Neural progenitor cell (in vitro differentiated cells): ENCODE measurements at regions not wholly inside any gene's neighbourhood (a gene's known extent, or its start where the extent isn't known, plus 50 kb on each side); places are given as distances from the start of the nearest gene placed in this dataset.
"Not testable (repeated sequence)": the region's sequence is repeated elsewhere in the genome, so short reads cannot be mapped to it uniquely, and the experiment has no call there.

Source experiments
- DNase-seq: peaks from one replicate; pipeline ENCODE4 v3.0.0-alpha.2; 2016; ENCODE audit warnings: low spot score
- H2AFZ ChIP-seq: fragments of 200-600 bp; sonication (generic); replicated peaks from 2 replicates; pipeline ENCODE4 v1.6.1; 2016; ENCODE audit warnings: antibody characterized with exemption
- H3F3A ChIP-seq: fragments of 200-600 bp; sonication (generic); 2 replicates; pipeline ENCODE4 v1.6.1; 2016; ENCODE audit warnings: antibody characterized with exemption, low read depth
- H3K27ac ChIP-seq: fragments of 200-600 bp; sonication (generic); 2 replicates; pipeline ENCODE4 v1.5.1; 2016; ENCODE audit warnings: mild to moderate bottlenecking
- H3K27me3 ChIP-seq: fragments of 200-600 bp; sonication (generic); 2 replicates; pipeline ENCODE4 v1.6.1; 2016; ENCODE audit warnings: mild to moderate bottlenecking, moderate library complexity
- H3K36me3 ChIP-seq: fragments of 200-600 bp; sonication (generic); 2 replicates; pipeline ENCODE4 v1.5.1; 2016
- H3K4me1 ChIP-seq: fragments of 200-600 bp; sonication (generic); 2 replicates; pipeline ENCODE4 v1.6.1; 2016; ENCODE audit warnings: mixed run types
- H3K4me2 ChIP-seq: fragments of 200-600 bp; sonication (generic); 2 replicates; pipeline ENCODE4 v1.6.1; 2016
- H3K4me3 ChIP-seq: fragments of 200-600 bp; sonication (generic); 2 replicates; pipeline ENCODE4 v1.5.1; 2016
- H3K79me2 ChIP-seq: fragments of 200-600 bp; sonication (generic); 2 replicates; pipeline ENCODE4 v1.6.1; 2016; ENCODE audit warnings: low read depth
- H3K9ac ChIP-seq: fragments of 200-600 bp; sonication (generic); 2 replicates; pipeline ENCODE4 v1.6.1; 2016
- H3K9me3 ChIP-seq: fragments of 200-600 bp; sonication (generic); 2 replicates; pipeline ENCODE4 v1.5.1; 2016; ENCODE audit warnings: low read depth
- H4K20me1 ChIP-seq: fragments of 200-600 bp; sonication (generic); 2 replicates; pipeline ENCODE4 v1.6.1; 2016; ENCODE audit warnings: low read depth
- H3K27ac Mint-ChIP-seq: 3 replicates; pipeline ENCODE4 v1.8.0; 2021; ENCODE audit warnings: mixed read lengths
- H3K27me3 Mint-ChIP-seq: 2 replicates; pipeline ENCODE4 v1.8.0; 2022; ENCODE audit warnings: low read depth, mild to moderate bottlenecking, inconsistent platforms, moderate library complexity, mixed read lengths; ENCODE audit not compliant: insufficient read depth
- H3K36me3 Mint-ChIP-seq: 3 replicates; pipeline ENCODE4 v1.8.0; 2021; ENCODE audit warnings: mixed read lengths
- H3K4me1 Mint-ChIP-seq: 3 replicates; pipeline ENCODE4 v1.8.0; 2021; ENCODE audit warnings: mixed read lengths
- H3K4me3 Mint-ChIP-seq: 3 replicates; pipeline ENCODE4 v1.8.0; 2021; ENCODE audit warnings: mild to moderate bottlenecking, moderate library complexity, mixed read lengths
- H3K9me3 Mint-ChIP-seq: 3 replicates; pipeline ENCODE4 v1.8.0; 2020; ENCODE audit warnings: mixed read lengths
- EZH2 ChIP-seq: fragments of 200-600 bp; sonication (generic); IDR thresholded peaks from 2 replicates; pipeline ENCODE4 v1.6.1; 2017; ENCODE audit warnings: antibody characterized with exemption, mild to moderate bottlenecking, moderate library complexity
- EZH2phosphoT487 ChIP-seq: fragments of 200-600 bp; sonication (generic); IDR thresholded peaks from 2 replicates; pipeline ENCODE4 v1.6.1; 2017; ENCODE audit warnings: antibody characterized with exemption
- TF ChIP-seq, protein P1 (sequence below): fragments of 200-600 bp; sonication (generic); IDR thresholded peaks from 2 replicates; pipeline ENCODE4 v1.5.1; 2017; ENCODE audit warnings: antibody characterized with exemption, mild to moderate bottlenecking

DNA sequence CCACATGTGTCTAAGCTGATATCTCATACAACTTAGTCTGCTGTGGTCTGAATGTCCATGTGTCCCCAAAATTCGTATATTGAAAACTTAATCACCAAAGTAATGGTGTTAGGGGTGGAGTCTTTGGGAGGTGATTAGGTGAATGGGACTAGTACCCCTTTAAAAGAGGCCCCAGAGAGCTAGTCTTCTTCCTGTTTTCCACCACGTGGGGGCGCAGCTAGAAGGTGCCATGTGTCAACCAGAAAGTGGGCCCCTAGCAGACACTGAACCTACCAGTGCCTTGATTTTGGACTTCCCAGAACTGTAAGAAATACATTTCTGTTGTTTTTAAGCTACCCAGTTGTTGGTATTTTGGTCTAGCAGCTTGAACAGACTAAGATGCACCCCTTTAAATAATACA, 86.6 kb downstream of the ASB1 start:
- Histone ChIP-seq H4K20me1 (no peaks in the 10 kb centered on the region), H3K27ac (no peak overlapping the region), H3K9ac (no peak overlapping the region), H3K9me3 (no peaks in the 10 kb centered on the region), H3K79me2 (no peaks in the 10 kb centered on the region), H3K36me3 (no peaks in the 10 kb centered on the region), H3K4me2 (no peak overlapping the region), H3K4me1 (peaks cover 29% of the 10 kb centered on the region), H3K27me3 (no peaks in the 10 kb centered on the region), H2AFZ (no peak overlapping the region), H3K4me3 (no peak overlapping the region), H3F3A (peaks cover 26% of the 10 kb centered on the region)
- H3K9me3 Mint-ChIP-seq = peaks cover 18% of the 10 kb centered on the region
- peaks cover 20% of the 10 kb centered on the region for H3K4me1 Mint-ChIP-seq
- peaks cover 3% of the 10 kb centered on the region for H3K36me3 Mint-ChIP-seq
- no peak overlapping the region for H3K4me3 Mint-ChIP-seq
- DNase-seq = peak; percentile 59
- peaks cover 6% of the 10 kb centered on the region for H3K27me3 Mint-ChIP-seq
- H3K27ac Mint-ChIP-seq = no peak overlapping the region
- TF ChIP-seq EZH2phosphoT487 (no peak), EZH2 (no peak)
- TF ChIP-seq, protein P1, sequence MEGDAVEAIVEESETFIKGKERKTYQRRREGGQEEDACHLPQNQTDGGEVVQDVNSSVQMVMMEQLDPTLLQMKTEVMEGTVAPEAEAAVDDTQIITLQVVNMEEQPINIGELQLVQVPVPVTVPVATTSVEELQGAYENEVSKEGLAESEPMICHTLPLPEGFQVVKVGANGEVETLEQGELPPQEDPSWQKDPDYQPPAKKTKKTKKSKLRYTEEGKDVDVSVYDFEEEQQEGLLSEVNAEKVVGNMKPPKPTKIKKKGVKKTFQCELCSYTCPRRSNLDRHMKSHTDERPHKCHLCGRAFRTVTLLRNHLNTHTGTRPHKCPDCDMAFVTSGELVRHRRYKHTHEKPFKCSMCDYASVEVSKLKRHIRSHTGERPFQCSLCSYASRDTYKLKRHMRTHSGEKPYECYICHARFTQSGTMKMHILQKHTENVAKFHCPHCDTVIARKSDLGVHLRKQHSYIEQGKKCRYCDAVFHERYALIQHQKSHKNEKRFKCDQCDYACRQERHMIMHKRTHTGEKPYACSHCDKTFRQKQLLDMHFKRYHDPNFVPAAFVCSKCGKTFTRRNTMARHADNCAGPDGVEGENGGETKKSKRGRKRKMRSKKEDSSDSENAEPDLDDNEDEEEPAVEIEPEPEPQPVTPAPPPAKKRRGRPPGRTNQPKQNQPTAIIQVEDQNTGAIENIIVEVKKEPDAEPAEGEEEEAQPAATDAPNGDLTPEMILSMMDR = peak; percentile 72

DNA sequence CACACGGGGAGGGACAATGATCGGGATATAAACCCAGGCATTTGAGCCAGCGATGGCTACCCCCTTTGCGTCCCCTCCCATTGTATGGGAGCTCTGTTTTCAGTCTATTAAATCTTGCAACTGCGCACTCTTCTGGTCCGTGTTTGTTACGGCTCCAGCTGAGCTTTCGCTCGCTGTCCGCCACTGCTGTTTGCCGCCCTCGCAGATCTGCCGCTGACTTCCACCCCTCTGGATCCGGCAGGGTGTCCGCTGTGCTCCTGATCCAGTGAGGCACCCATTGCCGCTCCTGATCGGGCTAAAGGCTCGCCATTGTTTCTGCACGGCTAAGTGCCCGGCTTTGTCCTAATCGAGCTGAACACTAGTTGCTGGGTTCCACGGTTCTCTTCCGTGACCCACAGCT, 87.3 kb downstream of the ASB1 start:
- not testable (repeated sequence) for H3K36me3 ChIP-seq, H3K27me3 Mint-ChIP-seq, H3K9me3 ChIP-seq, H3K27ac ChIP-seq, H3K27ac Mint-ChIP-seq, H3K79me2 ChIP-seq, H3K27me3 ChIP-seq, H3K4me2 ChIP-seq, DNase-seq, H4K20me1 ChIP-seq, H3K9ac ChIP-seq, H3K4me3 Mint-ChIP-seq, H2AFZ ChIP-seq, H3K36me3 Mint-ChIP-seq, H3K4me3 ChIP-seq
- H3K4me1 ChIP-seq = peaks cover 22% of the 10 kb centered on the region
- Mint-ChIP-seq H3K9me3 (peaks cover 20% of the 10 kb centered on the region), H3K4me1 (peaks cover 14% of the 10 kb centered on the region)
- H3F3A ChIP-seq = peaks cover 19% of the 10 kb centered on the region

DNA sequence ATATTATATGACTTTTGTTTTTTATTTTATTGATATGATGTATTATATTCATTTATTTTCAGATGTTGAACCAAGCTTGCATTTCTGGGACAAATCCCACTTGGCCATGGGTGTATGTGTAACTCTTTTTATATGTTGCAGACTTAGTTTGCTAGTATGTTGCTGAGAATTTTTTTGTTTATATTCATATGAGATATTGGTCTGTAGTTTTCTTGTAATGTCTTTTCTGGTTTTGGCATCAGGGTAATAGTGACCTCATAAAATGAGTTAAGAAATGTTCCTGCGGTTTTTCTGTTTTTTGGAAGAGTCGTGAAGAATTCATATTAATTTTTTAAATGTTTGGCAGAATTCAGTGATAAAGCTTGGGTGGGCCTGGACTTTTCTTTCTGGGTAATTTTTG, 88.7 kb downstream of the ASB1 start:
- Histone ChIP-seq H4K20me1 (no peaks in the 10 kb centered on the region), H3K27me3 (no peaks in the 10 kb centered on the region), H3K4me3 (no peak overlapping the region), H3K9me3 (no peaks in the 10 kb centered on the region), H3K79me2 (no peaks in the 10 kb centered on the region), H3K9ac (no peak overlapping the region), H3F3A (peaks cover 5% of the 10 kb centered on the region), H2AFZ (no peak overlapping the region), H3K36me3 (no peaks in the 10 kb centered on the region), H3K4me2 (no peak overlapping the region), H3K4me1 (peaks cover 11% of the 10 kb centered on the region), H3K27ac (no peak overlapping the region)
- H3K4me3 Mint-ChIP-seq = no peak overlapping the region
- no peak for DNase-seq
- peaks cover 20% of the 10 kb centered on the region for H3K9me3 Mint-ChIP-seq
- peaks cover 3% of the 10 kb centered on the region for H3K4me1 Mint-ChIP-seq
- H3K36me3 Mint-ChIP-seq = peaks cover 5% of the 10 kb centered on the region
- H3K27ac Mint-ChIP-seq = no peak overlapping the region
- no peaks in the 10 kb centered on the region for H3K27me3 Mint-ChIP-seq
- TF ChIP-seq, protein P1 = no peak
- TF ChIP-seq EZH2 = no peak
- TF ChIP-seq EZH2phosphoT487 = no peak

DNA sequence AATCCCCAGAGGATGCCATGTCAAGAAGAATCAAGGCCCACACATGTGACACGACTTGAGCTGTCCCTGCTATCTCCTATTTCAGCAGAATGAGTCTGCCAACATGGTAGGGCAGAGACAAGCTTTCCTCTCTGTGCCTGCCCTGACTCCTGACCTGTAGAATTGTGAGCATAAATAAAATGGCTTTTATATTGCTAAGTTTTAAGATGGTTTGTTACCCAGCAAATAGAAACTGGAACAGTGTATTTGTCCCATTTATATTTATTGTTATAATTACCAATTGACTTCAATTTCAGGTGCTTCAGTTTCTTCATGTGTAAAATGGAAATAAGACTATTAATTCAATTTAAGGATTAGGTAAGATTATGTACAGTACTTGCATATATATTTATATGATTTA, 90.5 kb downstream of the ASB1 start:
- TF ChIP-seq, protein P1 = no peak
- no peak for TF ChIP-seq EZH2phosphoT487
- TF ChIP-seq EZH2 = no peak
- H3K27ac ChIP-seq = no peak overlapping the region
- no peak for DNase-seq
- no peaks in the 10 kb centered on the region for H3K36me3 ChIP-seq
- H3K9me3 Mint-ChIP-seq = peaks cover 20% of the 10 kb centered on the region
- H3K27me3 Mint-ChIP-seq = no peaks in the 10 kb centered on the region
- no peaks in the 10 kb centered on the region for H4K20me1 ChIP-seq
- no peak overlapping the region for H3K4me2 ChIP-seq
- no peaks in the 10 kb centered on the region for H3K4me1 Mint-ChIP-seq
- no peak overlapping the region for H3K9ac ChIP-seq
- no peaks in the 10 kb centered on the region for H3K27me3 ChIP-seq
- H2AFZ ChIP-seq = no peak overlapping the region
- no peaks in the 10 kb centered on the region for H3F3A ChIP-seq
- H3K4me3 Mint-ChIP-seq = no peak overlapping the region
- H3K4me3 ChIP-seq = no peak overlapping the region
- no peaks in the 10 kb centered on the region for H3K79me2 ChIP-seq
- H3K36me3 Mint-ChIP-seq = peaks cover 5% of the 10 kb centered on the region
- H3K9me3 ChIP-seq = no peaks in the 10 kb centered on the region
- H3K27ac Mint-ChIP-seq = no peak overlapping the region
- no peaks in the 10 kb centered on the region for H3K4me1 ChIP-seq
